ENCODE measurements at regions not wholly inside any gene's neighbourhood (a gene's known extent, or its start where the extent isn't known, plus 50 kb on each side); places are given as distances from the start of the nearest gene placed in this dataset.

DNA sequence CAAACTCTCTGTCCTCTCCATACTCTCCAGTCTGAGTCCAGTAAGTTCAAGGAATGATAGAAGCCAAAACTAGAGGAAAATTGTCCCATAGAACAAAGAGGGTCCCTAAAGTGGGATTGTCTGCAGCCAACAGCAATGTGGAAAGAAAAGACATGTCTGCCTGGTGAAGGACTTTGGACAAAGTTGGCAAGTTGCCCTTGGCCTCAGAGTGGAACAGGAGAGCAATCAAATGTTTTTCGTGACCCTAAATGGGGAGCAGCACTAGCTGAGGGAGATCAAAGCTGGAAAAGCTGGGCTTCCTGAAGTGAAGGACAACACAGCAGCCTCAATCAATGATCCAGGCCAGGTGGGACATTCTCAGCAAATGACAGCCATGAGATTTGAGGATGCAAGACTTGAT lies 183.5 kb downstream of the CHD9NB start:
- no peaks in the 10 kb centered on the region; the same call in 2 of the 3 replicates for H3K9me3 ChIP-seq (replicated peaks; ENCODE audit: control insufficient read depth, insufficient read depth, low read length)
- TF ChIP-seq, protein P1, sequence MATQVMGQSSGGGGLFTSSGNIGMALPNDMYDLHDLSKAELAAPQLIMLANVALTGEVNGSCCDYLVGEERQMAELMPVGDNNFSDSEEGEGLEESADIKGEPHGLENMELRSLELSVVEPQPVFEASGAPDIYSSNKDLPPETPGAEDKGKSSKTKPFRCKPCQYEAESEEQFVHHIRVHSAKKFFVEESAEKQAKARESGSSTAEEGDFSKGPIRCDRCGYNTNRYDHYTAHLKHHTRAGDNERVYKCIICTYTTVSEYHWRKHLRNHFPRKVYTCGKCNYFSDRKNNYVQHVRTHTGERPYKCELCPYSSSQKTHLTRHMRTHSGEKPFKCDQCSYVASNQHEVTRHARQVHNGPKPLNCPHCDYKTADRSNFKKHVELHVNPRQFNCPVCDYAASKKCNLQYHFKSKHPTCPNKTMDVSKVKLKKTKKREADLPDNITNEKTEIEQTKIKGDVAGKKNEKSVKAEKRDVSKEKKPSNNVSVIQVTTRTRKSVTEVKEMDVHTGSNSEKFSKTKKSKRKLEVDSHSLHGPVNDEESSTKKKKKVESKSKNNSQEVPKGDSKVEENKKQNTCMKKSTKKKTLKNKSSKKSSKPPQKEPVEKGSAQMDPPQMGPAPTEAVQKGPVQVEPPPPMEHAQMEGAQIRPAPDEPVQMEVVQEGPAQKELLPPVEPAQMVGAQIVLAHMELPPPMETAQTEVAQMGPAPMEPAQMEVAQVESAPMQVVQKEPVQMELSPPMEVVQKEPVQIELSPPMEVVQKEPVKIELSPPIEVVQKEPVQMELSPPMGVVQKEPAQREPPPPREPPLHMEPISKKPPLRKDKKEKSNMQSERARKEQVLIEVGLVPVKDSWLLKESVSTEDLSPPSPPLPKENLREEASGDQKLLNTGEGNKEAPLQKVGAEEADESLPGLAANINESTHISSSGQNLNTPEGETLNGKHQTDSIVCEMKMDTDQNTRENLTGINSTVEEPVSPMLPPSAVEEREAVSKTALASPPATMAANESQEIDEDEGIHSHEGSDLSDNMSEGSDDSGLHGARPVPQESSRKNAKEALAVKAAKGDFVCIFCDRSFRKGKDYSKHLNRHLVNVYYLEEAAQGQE (IDR thresholded peaks at IDR 0.05; ENCODE audit: low read depth, low read length): no peak
- no peak for TF ChIP-seq SREBF2 (IDR thresholded peaks at IDR 0.05; ENCODE audit: low read length)
- TF ChIP-seq, protein P2, sequence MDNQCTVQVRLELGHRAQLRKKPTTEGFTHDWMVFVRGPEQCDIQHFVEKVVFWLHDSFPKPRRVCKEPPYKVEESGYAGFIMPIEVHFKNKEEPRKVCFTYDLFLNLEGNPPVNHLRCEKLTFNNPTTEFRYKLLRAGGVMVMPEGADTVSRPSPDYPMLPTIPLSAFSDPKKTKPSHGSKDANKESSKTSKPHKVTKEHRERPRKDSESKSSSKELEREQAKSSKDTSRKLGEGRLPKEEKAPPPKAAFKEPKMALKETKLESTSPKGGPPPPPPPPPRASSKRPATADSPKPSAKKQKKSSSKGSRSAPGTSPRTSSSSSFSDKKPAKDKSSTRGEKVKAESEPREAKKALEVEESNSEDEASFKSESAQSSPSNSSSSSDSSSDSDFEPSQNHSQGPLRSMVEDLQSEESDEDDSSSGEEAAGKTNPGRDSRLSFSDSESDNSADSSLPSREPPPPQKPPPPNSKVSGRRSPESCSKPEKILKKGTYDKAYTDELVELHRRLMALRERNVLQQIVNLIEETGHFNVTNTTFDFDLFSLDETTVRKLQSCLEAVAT (IDR thresholded peaks at IDR 0.05): no peak
- H3K27ac ChIP-seq (ENCODE audit: control insufficient read depth, insufficient read depth): no peak overlapping the region
- DNase-seq (ENCODE audit: low read depth, low spot score): no peak
- H3K79me2 ChIP-seq (ENCODE audit: control insufficient read depth, insufficient read depth, low read length): no peaks in the 10 kb centered on the region
- no peaks in the 10 kb centered on the region for H3K4me1 ChIP-seq (ENCODE audit: control insufficient read depth, insufficient read depth, low read length)
- H3K9ac ChIP-seq (ENCODE audit: control insufficient read depth, insufficient read depth, low read length): no peak overlapping the region
- H3K4me3 ChIP-seq: no peak overlapping the region
- SMC1A ChIA-PET (ENCODE audit: uncharacterized antibody, unreplicated experiment): no interaction called here
- 0% methylated on average over 1 of the region's 1 CpG for WGBS (ENCODE audit: insufficient coverage, insufficient replicate concordance, low lambda C conversion rate, missing lambda C conversion rate)
- no peak overlapping the region for H2AFZ ChIP-seq (ENCODE audit: control insufficient read depth, low read depth, low read length)
- BruUV-seq (replicated peaks): no TSS peak
- no peak for FAIRE-seq
- RAD21 ChIA-PET (ENCODE audit: unreplicated experiment): no interaction called here
- intact Hi-C loops (cut with micrococcal nuclease; ENCODE audit: unreplicated experiment): loop anchor here (5.0 kb wide), 1 partner anchor 153 kb away; no protein-coding TSS in a partner anchor
- POLR2A ChIA-PET: no interaction called here
- CTCF ChIA-PET: interaction anchor here (0.7 kb wide), 1 partner anchor 44 kb away, joined by 3 read pairs; no protein-coding TSS in a partner anchor
- no peaks in the 10 kb centered on the region for H4K20me1 ChIP-seq (ENCODE audit: control insufficient read depth, insufficient read depth)
- ATAC-seq: no peak
- in situ Hi-C loops (cut with MboI): no loop called here
- no peaks in the 10 kb centered on the region for H3K36me3 ChIP-seq (ENCODE audit: control insufficient read depth in 2 of 2, insufficient read depth in 2 of 2, low read length in 1 of 2)
- H3K27me3 ChIP-seq (replicated peaks in 1 of 2; ENCODE audit: control insufficient read depth in 2 of 2, insufficient read depth in 2 of 2, low read length in 1 of 2): no peaks in the 10 kb centered on the region
- no peak overlapping the region for H3K4me2 ChIP-seq (ENCODE audit: control insufficient read depth, insufficient read depth)

All from GM12878 (cell line).